ENCODE measurements at regions not wholly inside any gene's neighbourhood (a gene's known extent, or its start where the extent isn't known, plus 50 kb on each side); places are given as distances from the start of the nearest gene placed in this dataset.

- WGBS, 2 donors: 93 to 97% methylated on average over 4 of the region's 4 CpGs
- no peak overlapping the region for H3K27ac ChIP-seq (ENCODE audit: low read depth in 1 of 2, low read length in 1 of 2)
- DNase-seq (no peak), ATAC-seq (ENCODE audit: insufficient read depth, low FRiP score) (no peak)
- no peaks in the 10 kb centered on the region for H3K9me3 ChIP-seq (ENCODE audit: control insufficient read depth in 4 of 4, insufficient read depth in 3 of 4, low read length in 3 of 4)
- no peak overlapping the region for H3K4me3 ChIP-seq
- no peaks in the 10 kb centered on the region for H3K27me3 ChIP-seq (ENCODE audit: control insufficient read depth in 3 of 3, insufficient read depth in 3 of 3, low read length in 2 of 3)
- TF ChIP-seq CTCF (IDR thresholded peaks at IDR 0.05; ENCODE audit: control extremely low read depth, extremely low read depth): no peak
- H3K9ac ChIP-seq (ENCODE audit: insufficient read depth in 1 of 2, low read length in 2 of 2): no peak overlapping the region
- no peaks in the 10 kb centered on the region for H3K36me3 ChIP-seq (ENCODE audit: control insufficient read depth in 4 of 4, insufficient read depth in 4 of 4, low read length in 4 of 4)
- H3K4me1 ChIP-seq (ENCODE audit: control insufficient read depth in 5 of 5, insufficient read depth in 5 of 5, low read length in 5 of 5): no peaks in the 10 kb centered on the region
Measured at GRCh38 chr3:27794211-27794610, 72.1 kb upstream of the EOMES start.

DNA sequence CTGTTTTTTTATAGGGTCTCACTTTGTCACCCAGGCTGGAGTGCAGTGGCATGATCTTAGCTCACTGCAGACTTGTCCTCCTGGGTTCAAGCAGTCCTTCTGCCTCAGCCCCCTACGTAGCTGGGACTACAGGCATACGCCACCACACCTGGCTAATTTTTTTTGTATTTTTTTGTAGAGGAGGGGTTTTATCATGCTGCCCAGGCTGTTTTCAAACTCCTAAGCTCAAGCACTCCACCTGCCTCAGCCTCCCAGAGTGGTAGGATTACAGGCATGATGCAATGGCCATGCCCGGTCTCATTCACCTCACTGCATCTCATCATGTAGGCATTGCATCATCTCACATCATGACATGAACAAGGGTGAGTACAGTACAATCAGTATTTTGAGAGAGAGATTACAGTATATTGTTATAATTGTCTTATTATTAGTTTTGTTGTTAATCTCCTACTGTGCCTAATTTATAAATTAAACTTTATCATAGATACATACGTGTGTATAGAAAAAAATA, 74.3 kb upstream of the EOMES start:
- peaks cover 0 to 3% (median 0%) of the 10 kb centered on the region in 5 donors for H3K4me1 ChIP-seq (ENCODE audit: control insufficient read depth in 5 of 5, insufficient read depth in 5 of 5, low read length in 5 of 5)
- no peak overlapping the region for H3K9ac ChIP-seq (ENCODE audit: insufficient read depth in 1 of 2, low read length in 2 of 2)
- TF ChIP-seq CTCF (IDR thresholded peaks at IDR 0.05; ENCODE audit: control extremely low read depth, extremely low read depth): no peak
- H3K9me3 ChIP-seq (ENCODE audit: control insufficient read depth in 4 of 4, insufficient read depth in 3 of 4, low read length in 3 of 4): no peaks in the 10 kb centered on the region
- H3K27ac ChIP-seq (ENCODE audit: low read depth in 1 of 2, low read length in 1 of 2): no peak overlapping the region
- no peaks in the 10 kb centered on the region for H3K27me3 ChIP-seq (ENCODE audit: control insufficient read depth in 3 of 3, insufficient read depth in 3 of 3, low read length in 2 of 3)
- ATAC-seq (ENCODE audit: insufficient read depth, low FRiP score) (no peak), DNase-seq (no peak)
- H3K36me3 ChIP-seq (ENCODE audit: control insufficient read depth in 4 of 4, insufficient read depth in 4 of 4, low read length in 4 of 4): no peaks in the 10 kb centered on the region
- H3K4me3 ChIP-seq: no peak overlapping the region
- WGBS, 2 donors: 85 to 94% methylated on average over 4 of the region's 4 CpGs

DNA sequence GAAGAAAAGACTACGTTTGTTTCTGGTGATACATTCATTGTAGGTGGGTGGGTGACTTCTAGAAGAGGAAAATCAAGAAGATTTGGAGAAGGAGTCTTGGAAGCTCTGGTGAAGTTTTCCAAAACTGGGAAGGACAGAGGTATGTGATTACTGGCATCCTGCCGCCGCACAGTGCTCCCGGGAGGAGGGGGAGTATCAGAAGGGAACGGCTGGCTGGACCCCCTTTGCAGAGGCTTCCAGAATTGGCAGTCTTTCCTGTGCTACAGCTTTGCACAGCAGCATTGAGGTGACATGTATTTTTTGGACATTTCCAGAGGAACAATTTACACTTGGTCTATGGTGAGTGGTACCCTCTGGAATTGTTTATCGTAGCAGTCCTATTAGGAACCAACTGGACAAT, 75.7 kb upstream of the EOMES start:
- H3K27me3 ChIP-seq (ENCODE audit: control insufficient read depth in 3 of 3, insufficient read depth in 3 of 3, low read length in 2 of 3): no peaks in the 10 kb centered on the region
- peaks cover 0 to 13% (median 0%) of the 10 kb centered on the region in 5 donors for H3K4me1 ChIP-seq (ENCODE audit: control insufficient read depth in 5 of 5, insufficient read depth in 5 of 5, low read length in 5 of 5)
- H3K9me3 ChIP-seq (ENCODE audit: control insufficient read depth in 4 of 4, insufficient read depth in 3 of 4, low read length in 3 of 4): no peaks in the 10 kb centered on the region
- TF ChIP-seq CTCF (IDR thresholded peaks at IDR 0.05; ENCODE audit: control extremely low read depth, extremely low read depth): no peak
- no peak for ATAC-seq (ENCODE audit: insufficient read depth, low FRiP score)
- 86 to 87% methylated on average over 6 of the region's 6 CpGs for WGBS, 2 donors
- H3K36me3 ChIP-seq (ENCODE audit: control insufficient read depth in 4 of 4, insufficient read depth in 4 of 4, low read length in 4 of 4): no peaks in the 10 kb centered on the region
- no peak overlapping the region for H3K9ac ChIP-seq (ENCODE audit: insufficient read depth in 1 of 2, low read length in 2 of 2)
- H3K4me3 ChIP-seq: no peak overlapping the region
- no peak overlapping the region for H3K27ac ChIP-seq (ENCODE audit: low read depth in 1 of 2, low read length in 1 of 2)
- DNase-seq: no peak

GRCh38 chr3:27800261-27800660, 78.1 kb upstream of the EOMES start:
- ATAC-seq (ENCODE audit: insufficient read depth, low FRiP score): no peak
- WGBS, 2 donors: 90% methylated on average over 3 of the region's 3 CpGs
- no peak for DNase-seq
- TF ChIP-seq CTCF (IDR thresholded peaks at IDR 0.05; ENCODE audit: control extremely low read depth, extremely low read depth): no peak
- H3K9ac ChIP-seq (ENCODE audit: insufficient read depth in 1 of 2, low read length in 2 of 2): no peak overlapping the region
- no peaks in the 10 kb centered on the region for H3K9me3 ChIP-seq (ENCODE audit: control insufficient read depth in 4 of 4, insufficient read depth in 3 of 4, low read length in 3 of 4)
- H3K4me3 ChIP-seq: no peak overlapping the region
- H3K36me3 ChIP-seq (ENCODE audit: control insufficient read depth in 4 of 4, insufficient read depth in 4 of 4, low read length in 4 of 4): no peaks in the 10 kb centered on the region
- H3K27me3 ChIP-seq (ENCODE audit: control insufficient read depth in 3 of 3, insufficient read depth in 3 of 3, low read length in 2 of 3): no peaks in the 10 kb centered on the region
- H3K4me1 ChIP-seq (ENCODE audit: control insufficient read depth in 5 of 5, insufficient read depth in 5 of 5, low read length in 5 of 5): peaks cover 0 to 15% (median 0%) of the 10 kb centered on the region in 5 donors
- H3K27ac ChIP-seq (ENCODE audit: low read depth in 1 of 2, low read length in 1 of 2): no peak overlapping the region

All from lung (tissue), 11 donors.